ENCODE measurements at regions not wholly inside any gene's neighbourhood (a gene's known extent, or its start where the extent isn't known, plus 50 kb on each side); places are given as distances from the start of the nearest gene placed in this dataset.

DNA sequence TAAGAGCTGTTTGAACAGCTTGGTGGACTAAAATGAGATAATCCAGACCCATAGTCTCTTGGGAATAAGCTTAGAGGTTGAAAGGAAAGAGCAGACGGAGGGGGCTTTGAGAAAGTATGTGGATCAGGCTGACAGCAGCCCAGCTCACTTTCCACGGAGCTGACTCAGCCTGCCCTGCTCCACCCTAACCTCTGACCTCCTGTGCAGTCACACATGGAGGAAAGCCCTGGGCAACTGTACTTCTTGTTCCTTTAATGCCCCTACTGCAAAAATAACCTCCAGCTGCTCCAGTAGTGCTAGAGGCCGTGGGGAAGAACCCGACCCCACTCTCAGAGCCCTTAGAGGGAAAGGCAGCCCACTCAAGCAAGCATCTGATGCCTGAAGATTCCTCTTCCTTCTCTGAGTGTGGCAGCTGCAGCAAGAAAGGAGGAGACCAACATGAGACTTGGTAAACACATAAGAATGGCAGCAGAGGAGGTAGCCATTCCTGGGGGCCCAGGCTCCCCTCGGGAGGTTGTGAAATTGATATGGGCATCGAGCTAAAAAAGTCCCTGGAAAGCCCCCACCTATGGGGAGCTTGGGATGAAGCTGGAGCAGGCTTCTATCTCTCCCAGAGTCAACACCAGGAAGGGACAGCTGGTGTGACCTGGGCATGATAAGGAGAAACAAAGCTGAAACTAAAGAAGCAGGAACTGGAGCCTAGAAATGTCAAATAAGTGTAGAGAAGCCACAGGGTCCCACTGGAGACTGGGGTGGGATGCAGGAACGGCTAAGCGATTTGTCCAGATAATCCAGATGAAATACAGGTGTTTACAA, 204.3 kb downstream of the PIK3R1 start (continued):
- TF ChIP-seq ZNF609 (CRISPR knock-in tag; IDR thresholded peaks at IDR 0.05; ENCODE audit: borderline replicate concordance) = no peak
- peak; percentile 23 to 43; a peak in 2 of 4 replicates for TF ChIP-seq FOXK2 (conservative IDR thresholded peaks at IDR 0.05 in 1 of 2, IDR thresholded peaks at IDR 0.05 in 1 of 2; ENCODE audit: low read depth in 2 of 2)
- TF ChIP-seq, protein P1, sequence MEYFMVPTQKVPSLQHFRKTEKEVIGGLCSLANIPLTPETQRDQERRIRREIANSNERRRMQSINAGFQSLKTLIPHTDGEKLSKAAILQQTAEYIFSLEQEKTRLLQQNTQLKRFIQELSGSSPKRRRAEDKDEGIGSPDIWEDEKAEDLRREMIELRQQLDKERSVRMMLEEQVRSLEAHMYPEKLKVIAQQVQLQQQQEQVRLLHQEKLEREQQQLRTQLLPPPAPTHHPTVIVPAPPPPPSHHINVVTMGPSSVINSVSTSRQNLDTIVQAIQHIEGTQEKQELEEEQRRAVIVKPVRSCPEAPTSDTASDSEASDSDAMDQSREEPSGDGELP (CRISPR knock-in tag; IDR thresholded peaks at IDR 0.05; ENCODE audit: borderline replicate concordance) = peak; percentile 36; the same call in 1 of the 2 replicates
- TF ChIP-seq ZNF197 (CRISPR knock-in tag; IDR thresholded peaks at IDR 0.05; ENCODE audit: low read depth) = peak; percentile 54; the same call in 1 of the 2 replicates
- no peak for TF ChIP-seq RBM14 (IDR thresholded peaks at IDR 0.05; ENCODE audit: borderline replicate concordance, insufficient read depth, low read depth, low read length)
- TF ChIP-seq ZBTB17 (CRISPR knock-in tag; IDR thresholded peaks at IDR 0.05) = peak; percentile 63; the same call in 1 of the 2 replicates
- no peak for TF ChIP-seq GABPB2 (CRISPR knock-in tag; conservative IDR thresholded peaks at IDR 0.05)
- no peak for TF ChIP-seq ZFP36 (IDR thresholded peaks at IDR 0.05; ENCODE audit: low read depth, low read length, partially characterized antibody)
- TF ChIP-seq RNF219 (CRISPR knock-in tag; IDR thresholded peaks at IDR 0.05) = no peak
- 0 out of 2 replicates have a peak, but pooled peaks have one; percentile 12 for TF ChIP-seq ZNF134 (CRISPR knock-in tag; conservative IDR thresholded peaks at IDR 0.05)
- TF ChIP-seq SOX6 (IDR thresholded peaks at IDR 0.05) = peak; percentile 40; the same call in 1 of the 2 replicates
- peak; percentile 69; the same call in 1 of the 2 replicates for TF ChIP-seq EP300 (IDR thresholded peaks at IDR 0.05; ENCODE audit: low read length)
- peak; percentile 39; the same call in 1 of the 2 replicates for TF ChIP-seq POLR2AphosphoS5 (IDR thresholded peaks at IDR 0.05; ENCODE audit: control insufficient read depth, insufficient read depth, low read depth, low read length)
- peak; percentile 49 for TF ChIP-seq MTA2 (IDR thresholded peaks at IDR 0.05; ENCODE audit: low read depth)
- peak; percentile 47 for TF ChIP-seq ZNF316 (IDR thresholded peaks at IDR 0.05)
- TF ChIP-seq IFI16 (CRISPR knock-in tag; IDR thresholded peaks at IDR 0.05) = peak; percentile 75; the same call in 1 of the 2 replicates
- TF ChIP-seq CXXC5 (CRISPR knock-in tag; IDR thresholded peaks at IDR 0.05) = peak; percentile 62
- no peak for TF ChIP-seq CTBP1 (IDR thresholded peaks at IDR 0.05; ENCODE audit: borderline replicate concordance)
- no peak for TF ChIP-seq ZNF764 (CRISPR knock-in tag; IDR thresholded peaks at IDR 0.05; ENCODE audit: low read depth)
- TF ChIP-seq DMBX1 (CRISPR knock-in tag; IDR thresholded peaks at IDR 0.05; ENCODE audit: borderline replicate concordance) = peak; percentile 81

Data from K562 (cell line).